Activated CD4-positive, alpha-beta T cell treated with anti-CD3 and anti-CD28 coated beads, Interleukin-2, amount 50 U/mL, for 24 hours (primary cell): ENCODE measurements at regions not wholly inside any gene's neighbourhood (a gene's known extent, or its start where the extent isn't known, plus 50 kb on each side); places are given as distances from the start of the nearest gene placed in this dataset.

Experiments
- DNase-seq, 2 donors: peaks; one replicate each; pipeline ENCODE4 v3.0.0-alpha.2; 2020; ENCODE audit warnings: low read depth in 1 of 2, low spot score in 1 of 2

DNA sequence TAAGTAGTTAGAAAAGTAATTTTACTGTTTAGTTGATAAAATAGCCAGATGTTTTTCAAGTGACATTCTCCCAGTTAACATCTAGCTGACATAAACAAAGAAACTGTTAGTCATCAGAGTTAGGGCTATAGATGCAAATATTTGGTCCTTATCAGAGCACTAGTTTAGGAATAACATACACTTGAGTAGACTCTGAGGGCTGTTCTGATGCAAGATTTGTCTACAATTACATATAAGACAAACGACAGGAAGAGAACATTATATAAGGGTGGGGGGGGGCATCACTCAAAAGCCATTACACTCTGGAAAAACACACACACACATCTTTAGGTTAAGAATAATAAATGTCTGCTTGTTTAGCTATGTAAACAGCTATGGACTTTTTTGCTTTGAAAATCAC lies 554.4 kb upstream of the LRRTM1 start:
- DNase-seq = no peak

DNA sequence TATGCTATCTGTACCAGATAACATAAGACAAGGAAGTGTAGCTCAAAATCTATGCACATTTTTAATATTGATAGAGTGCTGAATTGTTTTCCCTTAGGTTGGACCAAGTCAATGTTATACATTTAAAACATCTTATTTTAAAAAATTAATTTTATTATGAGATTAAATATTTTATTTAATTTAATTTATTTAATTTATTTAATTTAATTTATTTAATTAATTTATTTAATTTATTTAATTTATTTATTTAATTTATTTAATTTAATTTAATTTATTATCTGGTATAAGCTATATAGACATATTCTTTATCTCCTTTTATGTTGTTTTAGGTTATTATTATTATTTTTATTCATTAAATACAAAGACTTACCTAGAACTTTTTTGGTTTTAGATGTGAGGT lies 551.7 kb upstream of the LRRTM1 start:
- no peak for DNase-seq

DNA sequence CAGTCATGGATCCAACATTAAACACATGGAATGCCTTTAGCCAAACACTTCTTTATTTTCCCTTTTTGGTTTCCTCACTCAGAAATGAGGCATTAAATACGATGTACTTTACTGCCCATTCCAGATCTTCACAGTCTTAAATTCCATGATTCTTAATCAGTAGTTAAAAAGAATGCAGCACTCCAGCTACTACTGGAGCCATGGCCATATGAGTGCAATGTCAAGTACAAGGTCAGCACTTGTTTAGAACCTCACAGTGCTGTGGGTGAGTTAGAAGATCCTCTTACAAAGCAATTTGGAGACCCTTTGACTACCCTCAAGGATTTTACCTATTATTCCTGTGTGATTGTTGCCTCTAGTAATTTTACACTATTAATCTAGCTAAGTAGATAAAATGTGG lies 550.3 kb upstream of the LRRTM1 start:
- no peak for DNase-seq

DNA sequence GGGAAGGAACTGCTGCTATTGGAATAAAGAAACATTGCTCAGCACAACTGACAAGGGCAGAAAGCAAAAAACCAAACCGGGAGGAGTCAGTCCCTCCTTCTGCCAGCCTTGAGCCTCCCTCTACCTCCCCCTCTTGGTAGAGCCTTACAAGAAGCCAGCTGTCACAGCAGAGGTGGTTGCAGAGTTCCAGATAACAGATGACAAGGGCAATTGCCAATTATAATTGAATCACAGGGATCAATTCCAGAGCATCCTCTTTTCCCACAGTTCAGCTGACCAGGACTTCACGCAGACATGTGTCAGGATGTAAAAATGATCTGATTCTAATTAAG lies 548.2 kb upstream of the LRRTM1 start:
- no peak for DNase-seq

DNA sequence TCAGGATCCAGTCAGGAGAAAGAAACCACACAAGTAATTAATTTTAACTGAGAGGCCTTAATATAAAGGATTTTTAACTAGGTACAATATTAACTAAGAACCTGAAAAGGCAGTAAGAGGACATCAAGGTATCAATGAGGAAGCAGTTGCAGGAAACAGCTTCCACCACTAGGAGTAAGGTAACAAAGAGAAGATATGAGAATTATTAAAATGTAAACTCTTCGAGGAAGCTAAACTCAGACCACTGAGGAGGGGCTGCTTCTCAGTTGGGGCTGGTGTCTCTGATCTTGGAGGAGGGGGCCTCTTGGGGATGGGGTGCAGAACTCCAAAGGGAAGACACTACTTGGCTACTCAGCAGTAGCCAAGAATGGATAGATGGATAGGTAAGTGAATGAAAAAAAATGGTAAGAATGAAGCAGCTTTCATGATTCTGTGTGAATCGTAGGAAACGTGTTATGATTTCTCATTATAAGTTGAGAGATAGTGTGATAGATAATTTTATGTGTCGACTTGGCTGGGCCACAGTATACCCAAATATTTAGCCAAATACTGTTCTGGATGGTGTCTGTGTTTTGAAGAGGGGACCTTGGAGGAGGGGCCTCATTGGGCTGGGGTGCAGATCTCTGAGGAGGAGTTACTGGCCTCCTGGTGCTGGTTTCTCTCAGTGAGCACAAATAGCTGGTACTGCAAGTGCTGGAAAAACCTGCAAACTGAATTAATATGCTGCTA lies 547.7 kb upstream of the LRRTM1 start:
- DNase-seq = no peak

DNA sequence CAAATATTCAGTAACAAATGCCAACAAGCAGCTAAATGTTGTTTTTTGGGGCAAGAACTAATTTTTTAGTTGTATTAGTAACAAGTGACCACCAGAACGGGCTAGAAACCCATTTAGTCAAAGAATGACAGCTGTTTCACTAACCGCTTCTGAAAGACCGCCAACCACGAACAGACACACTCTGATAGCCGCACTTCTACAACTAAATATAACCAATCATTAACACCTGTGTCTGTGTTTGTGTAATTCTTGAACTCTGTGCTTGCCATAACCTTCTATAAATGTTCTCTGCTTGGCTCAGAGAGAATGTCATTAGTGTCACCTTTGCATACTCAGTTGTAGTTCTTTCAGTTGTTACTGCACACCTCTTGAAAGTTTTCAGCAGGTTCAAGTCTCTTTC lies 526.3 kb upstream of the LRRTM1 start:
- no peak for DNase-seq

DNA sequence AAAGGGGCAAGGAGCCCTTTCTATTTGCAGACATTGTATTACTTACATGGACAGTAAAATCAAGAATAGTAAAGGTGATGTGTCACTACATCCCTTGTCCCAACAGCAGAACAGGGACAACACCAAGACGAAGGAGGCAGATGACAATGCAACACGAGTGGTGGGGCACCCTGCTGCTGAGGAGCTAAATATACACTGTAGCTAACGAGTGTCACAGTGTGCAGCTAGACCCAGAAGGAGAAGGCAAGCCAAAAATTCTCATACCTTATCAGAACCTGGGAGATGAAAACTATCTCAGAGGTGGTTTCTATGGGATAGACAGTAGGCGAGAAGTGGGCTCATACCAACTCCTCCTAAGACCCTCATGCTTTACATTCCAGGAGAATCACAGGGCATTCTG lies 518.4 kb upstream of the LRRTM1 start:
- no peak for DNase-seq

DNA sequence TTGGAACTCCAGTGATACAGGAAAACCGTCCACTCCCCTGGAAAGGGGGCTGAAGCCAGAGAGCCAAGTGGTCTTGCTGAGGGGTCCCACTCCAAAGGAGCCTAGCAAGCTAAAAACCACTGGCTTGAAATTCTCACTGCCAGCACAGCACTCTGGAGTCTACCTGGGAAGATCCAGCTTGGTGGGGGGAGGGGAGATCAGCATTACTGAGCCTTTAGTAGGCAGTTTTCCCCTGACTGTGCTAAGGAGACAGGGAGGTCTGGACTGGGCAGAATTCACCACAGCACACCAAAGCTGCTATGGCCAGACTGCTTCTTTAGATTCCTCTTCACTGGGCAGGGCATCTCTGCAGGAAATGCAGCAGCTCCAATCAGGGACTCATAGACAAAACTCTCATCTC lies 510.7 kb upstream of the LRRTM1 start:
- DNase-seq = no peak

DNA sequence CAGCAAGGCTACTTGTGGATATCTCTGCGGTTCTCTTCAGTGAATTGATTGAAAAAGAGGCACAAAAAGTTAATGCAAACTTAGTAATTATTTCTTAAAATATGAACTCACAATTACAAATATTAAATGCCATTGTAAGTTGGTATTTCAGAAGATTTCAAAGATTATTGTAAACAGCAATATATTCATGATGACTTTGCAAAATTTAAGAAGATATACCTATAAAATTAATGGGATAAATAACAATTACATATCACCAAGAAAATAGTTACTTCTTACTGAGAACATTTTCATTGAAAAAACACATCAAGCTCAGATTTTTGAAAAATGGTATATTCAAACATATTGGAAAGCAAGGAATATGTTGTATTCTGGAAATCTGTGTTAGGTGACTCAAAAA lies 482.0 kb upstream of the LRRTM1 start:
- DNase-seq = no peak

DNA sequence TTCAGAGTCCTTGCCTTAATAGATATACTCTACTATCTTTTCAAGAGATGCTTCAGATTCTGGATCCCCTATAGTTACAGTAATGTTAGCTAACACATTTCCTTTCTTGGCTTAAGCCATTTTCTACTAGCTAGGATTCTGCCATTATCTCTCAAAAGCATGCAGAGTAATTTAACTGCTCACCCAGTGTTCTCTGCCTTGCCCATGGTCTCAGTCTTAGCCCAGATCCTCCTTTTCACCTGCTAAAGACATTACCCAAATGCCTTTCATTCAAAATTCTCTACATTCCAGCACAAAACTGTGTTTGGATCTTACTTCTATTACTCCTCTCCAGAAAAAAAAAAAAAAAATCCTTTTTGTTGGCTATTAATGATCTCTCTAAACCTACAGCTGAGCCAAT lies 474.2 kb upstream of the LRRTM1 start:
- no peak for DNase-seq

DNA sequence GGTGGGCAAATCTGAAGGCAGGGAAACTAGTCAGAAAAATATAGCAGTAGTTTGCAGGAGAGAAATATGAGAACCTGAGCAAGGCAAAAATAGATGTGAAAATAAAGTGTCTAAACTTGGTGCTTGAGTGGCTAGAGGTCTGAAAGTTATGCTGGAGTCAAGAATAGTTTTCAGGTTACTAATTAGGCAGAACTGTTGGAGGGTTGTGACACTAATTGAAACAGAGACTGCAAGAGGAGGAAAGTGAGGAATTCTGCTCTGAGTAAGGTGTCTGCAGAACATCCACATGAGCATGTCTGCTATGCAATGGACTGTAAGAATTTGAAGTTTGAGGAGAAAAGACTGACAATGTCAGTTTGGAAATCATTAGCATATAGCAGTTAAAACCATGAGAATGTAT lies 444.0 kb upstream of the LRRTM1 start:
- DNase-seq = no peak

DNA sequence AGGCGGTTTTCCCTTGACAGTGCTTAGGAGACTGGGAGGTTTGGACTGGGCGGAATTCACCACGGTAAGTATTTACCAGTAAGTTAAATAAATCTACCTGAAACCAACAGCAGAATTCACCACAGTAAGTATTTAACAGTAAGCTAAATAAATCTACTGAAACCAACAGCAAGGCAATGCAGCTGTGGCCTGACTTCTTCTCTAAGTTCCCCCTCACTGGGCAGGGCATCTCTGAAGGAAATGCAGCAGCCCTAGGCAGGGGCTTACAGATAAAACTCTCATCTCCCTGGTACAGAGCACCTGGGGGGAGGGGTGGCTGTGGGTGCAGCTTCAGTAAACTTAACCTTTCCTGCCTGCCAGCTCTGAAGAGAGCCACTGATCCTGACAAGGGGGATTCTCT lies 432.5 kb upstream of the LRRTM1 start:
- no peak for DNase-seq

DNA sequence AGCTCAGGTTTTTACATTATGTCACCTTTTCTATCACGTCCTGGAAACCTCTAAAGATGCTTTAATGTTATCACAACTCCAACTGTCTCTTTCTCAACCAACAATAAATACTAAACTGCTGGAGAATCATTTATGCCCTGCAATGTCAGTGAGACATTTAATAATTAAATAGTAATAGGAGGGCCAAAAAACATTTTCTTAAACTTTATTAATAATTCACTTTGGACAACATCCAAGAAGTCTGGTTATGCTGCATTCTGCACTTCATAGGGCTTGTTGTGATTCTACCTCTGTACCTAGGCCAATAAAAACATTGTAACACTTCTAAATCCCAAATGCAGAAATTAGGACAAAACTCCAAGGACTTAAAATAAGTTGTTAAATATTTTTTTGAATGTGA lies 420.4 kb upstream of the LRRTM1 start:
- DNase-seq = no peak

DNA sequence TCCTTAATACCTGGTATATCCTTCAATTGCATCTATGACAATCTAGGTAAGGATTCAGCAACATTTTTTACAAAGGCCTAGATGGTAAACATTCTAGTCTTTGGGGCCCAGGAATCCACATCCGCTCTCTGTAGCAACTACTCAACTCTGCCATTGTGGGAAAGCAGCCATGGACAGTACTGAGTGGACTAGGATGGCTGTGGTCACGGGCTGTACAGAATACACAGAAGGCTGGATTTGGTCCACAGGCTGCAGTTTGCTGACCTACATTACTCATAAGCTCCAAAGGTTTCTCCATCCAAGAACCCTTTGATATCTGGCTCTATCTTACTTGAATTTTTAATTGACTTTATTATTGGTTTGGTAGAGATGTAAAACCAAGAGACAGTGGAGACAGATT lies 418.3 kb upstream of the LRRTM1 start:
- DNase-seq = no peak

DNA sequence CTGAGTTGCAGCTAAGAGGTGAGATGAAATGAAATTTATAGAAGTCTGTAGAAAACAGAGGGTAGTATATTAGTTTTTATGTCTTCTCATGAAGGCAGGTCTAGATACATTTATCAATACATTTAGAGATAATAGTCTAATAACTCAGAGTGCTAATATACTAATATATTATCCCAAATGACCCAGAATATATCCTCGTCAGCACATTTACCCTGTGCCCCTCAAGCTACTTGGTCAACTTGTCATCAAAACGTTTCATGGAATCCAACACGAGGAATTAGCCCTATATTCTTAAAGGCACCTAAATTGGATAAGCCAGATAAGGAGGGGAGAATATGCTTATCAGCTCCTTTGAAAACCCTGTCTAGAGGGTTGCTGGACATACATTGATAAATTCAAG lies 415.1 kb upstream of the LRRTM1 start:
- no peak for DNase-seq

DNA sequence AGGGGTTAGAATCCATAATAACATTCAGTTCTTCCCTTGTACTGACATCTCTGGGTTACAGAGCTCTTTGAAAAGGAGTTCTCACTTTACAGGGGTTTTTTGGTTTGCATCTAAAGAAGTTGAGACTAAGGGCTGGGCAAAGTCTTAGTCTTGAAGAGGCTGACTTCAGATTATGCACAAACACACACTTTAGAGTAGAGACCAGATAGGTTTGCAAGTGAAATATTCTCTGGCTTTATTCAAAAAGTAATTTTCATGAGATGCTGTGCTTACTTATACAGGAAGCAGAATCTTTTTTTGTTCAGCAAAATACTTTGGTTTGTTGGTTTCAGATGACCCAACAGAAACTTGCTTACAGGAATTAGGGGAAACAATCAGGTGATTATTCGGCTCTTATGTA lies 410.9 kb upstream of the LRRTM1 start:
- DNase-seq = no peak

DNA sequence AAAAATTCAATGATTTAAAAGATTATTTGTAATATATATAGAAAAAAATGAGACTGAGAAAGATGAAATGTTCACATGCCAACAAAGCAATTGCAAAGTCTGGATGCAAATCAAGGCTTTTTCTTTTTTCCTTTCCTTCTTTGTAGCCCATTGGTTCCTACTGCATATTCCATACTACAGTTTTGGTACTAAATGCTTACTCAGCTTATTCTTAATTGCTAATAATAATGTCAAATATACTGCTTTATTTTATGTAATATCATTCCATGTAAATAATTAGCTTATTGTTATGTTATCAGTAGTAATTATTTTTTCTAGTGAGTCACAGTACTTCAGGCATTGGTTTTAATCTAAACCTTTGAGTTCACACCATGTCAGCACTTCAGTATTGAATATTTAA lies 407.4 kb upstream of the LRRTM1 start:
- DNase-seq = no peak

DNA sequence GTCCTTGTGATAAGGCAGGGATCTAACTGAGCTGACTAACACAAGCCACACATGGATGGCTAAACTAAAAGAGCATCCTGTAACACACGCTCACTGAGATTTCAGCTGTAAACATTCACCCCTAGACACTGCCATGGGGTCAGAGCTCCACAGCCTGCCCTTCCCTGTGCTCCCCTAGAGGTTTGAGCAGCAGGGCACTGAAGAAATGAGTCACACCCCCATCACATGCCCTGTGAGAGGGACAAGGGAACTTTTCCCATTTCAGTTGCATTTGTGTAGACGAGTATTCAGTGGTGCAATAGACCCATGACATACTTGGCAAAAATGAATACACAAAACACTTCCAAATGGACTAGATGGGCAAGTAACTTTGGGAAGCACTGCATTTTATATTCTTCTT lies 402.4 kb upstream of the LRRTM1 start:
- no peak for DNase-seq

DNA sequence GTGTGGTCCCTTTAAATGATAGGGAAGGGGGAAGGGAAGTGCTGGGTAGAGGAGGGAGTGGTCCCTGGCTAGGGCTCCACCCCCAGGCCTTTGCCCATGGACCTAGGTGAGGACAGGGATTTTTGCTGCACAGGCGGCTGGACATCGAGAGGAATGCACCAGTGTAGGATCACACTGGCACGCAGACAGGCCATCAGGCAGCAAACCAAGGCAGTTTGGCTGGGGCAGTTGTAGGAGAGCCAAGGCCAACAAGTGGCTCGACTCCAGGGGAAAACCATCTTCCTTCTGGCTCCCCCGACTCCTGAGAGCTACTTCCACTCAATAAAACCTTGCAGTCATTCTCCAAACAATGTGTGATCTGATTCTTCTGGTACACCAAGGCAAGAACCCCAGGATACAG lies 402.0 kb upstream of the LRRTM1 start:
- DNase-seq = no peak

DNA sequence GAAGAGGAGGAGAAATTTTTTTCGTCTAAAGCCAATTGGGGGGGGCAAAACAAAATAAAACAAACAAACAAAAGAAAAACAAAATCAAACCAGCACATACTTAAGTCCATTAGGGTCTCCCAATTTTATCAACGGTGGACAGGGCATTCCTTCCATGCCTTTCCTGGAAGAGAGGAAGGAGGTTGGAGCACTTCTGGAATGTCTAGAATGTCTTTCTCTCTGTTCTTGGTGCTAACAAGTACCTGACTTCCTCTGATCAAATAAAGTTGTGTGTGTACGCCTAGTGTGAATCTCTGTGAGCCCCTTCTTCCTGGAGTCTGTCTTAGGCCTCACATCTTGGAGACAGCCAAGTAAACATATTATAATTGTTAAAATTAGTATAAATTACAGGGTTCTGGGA lies 399.0 kb upstream of the LRRTM1 start:
- DNase-seq = no peak

DNA sequence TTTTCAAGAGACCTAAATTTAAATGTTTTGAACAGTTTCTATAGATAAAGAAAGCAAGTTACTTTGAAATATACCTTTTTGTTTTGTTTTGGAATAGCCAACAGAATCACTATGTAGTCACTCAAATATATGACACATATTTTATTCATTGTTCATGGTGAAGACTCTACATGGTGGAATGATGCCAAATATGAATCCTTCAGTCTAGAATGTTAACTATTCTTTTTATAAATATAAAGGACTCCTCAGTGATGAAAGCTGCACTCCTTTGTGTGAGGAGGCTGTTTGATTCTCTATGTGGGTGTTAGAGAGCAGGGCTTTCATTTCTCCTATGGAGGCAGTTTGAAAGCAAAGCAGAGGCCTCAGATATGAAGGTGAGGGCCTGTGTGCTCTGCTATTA lies 396.4 kb upstream of the LRRTM1 start:
- DNase-seq = no peak
